SW 1271 (cell line): ENCODE measurements at regions not wholly inside any gene's neighbourhood (a gene's known extent, or its start where the extent isn't known, plus 50 kb on each side); places are given as distances from the start of the nearest gene placed in this dataset.
"Not testable (repeated sequence)": the region's sequence is repeated elsewhere in the genome, so short reads cannot be mapped to it uniquely, and the experiment has no call there.

ENCODE experiments used
- DNase-seq, 2 experiments: peaks; one replicate each; lab custom pipeline; 2025; lab: John Stamatoyannopoulos, UW

- peak; percentile 19 to 71 for DNase-seq
Observed at GRCh38 chr4:128454281-128454871, 166.8 kb upstream of the PGRMC2 start.

GRCh38 chr4:128452415-128452814 is 164.8 kb upstream of the PGRMC2 start:
- no peak for DNase-seq

- DNase-seq: no peak
Observed at GRCh38 chr4:128451270-128451905, 163.8 kb upstream of the PGRMC2 start.

- no peak for DNase-seq
Observed at GRCh38 chr4:128450326-128451120, 162.9 kb upstream of the PGRMC2 start.

- DNase-seq: no peak
Observed at GRCh38 chr4:128449251-128449650, 161.6 kb upstream of the PGRMC2 start.

GRCh38 chr4:128444544-128445302 is 157.1 kb upstream of the PGRMC2 start:
- no peak for DNase-seq

GRCh38 chr4:128440923-128441322 is 153.3 kb upstream of the PGRMC2 start:
- DNase-seq: no peak

GRCh38 chr4:128437023-128437422 is 149.4 kb upstream of the PGRMC2 start:
- not testable (repeated sequence) for DNase-seq

GRCh38 chr4:128429023-128429613 is 141.5 kb upstream of the PGRMC2 start:
- DNase-seq: not testable (repeated sequence)

- DNase-seq: no peak
Observed at GRCh38 chr4:128428397-128428796, 140.8 kb upstream of the PGRMC2 start.

- peak; percentile 28 to 81 for DNase-seq
Observed at GRCh38 chr4:128427832-128428366, 140.3 kb upstream of the PGRMC2 start.

GRCh38 chr4:128424527-128425497 is 137.2 kb upstream of the PGRMC2 start:
- no peak for DNase-seq

GRCh38 chr4:128422296-128422695 is 134.7 kb upstream of the PGRMC2 start:
- DNase-seq: not testable (repeated sequence)

- no peak for DNase-seq
Observed at GRCh38 chr4:128416921-128417320, 129.3 kb upstream of the PGRMC2 start.

GRCh38 chr4:128410037-128410436 is 122.4 kb upstream of the PGRMC2 start:
- DNase-seq: no peak

- no peak for DNase-seq
Observed at GRCh38 chr4:128403586-128403985, 116.0 kb upstream of the PGRMC2 start.

GRCh38 chr4:128394778-128395177 is 107.2 kb upstream of the PGRMC2 start:
- DNase-seq: no peak

- DNase-seq: no peak
Observed at GRCh38 chr4:128393101-128393704, 105.6 kb upstream of the PGRMC2 start.

- DNase-seq: no peak
Observed at GRCh38 chr4:128390475-128390996, 102.9 kb upstream of the PGRMC2 start.

- no peak for DNase-seq
Observed at GRCh38 chr4:128388796-128389195, 101.2 kb upstream of the PGRMC2 start.
